ENCODE measurements at regions not wholly inside any gene's neighbourhood (a gene's known extent, or its start where the extent isn't known, plus 50 kb on each side); places are given as distances from the start of the nearest gene placed in this dataset.

DNA sequence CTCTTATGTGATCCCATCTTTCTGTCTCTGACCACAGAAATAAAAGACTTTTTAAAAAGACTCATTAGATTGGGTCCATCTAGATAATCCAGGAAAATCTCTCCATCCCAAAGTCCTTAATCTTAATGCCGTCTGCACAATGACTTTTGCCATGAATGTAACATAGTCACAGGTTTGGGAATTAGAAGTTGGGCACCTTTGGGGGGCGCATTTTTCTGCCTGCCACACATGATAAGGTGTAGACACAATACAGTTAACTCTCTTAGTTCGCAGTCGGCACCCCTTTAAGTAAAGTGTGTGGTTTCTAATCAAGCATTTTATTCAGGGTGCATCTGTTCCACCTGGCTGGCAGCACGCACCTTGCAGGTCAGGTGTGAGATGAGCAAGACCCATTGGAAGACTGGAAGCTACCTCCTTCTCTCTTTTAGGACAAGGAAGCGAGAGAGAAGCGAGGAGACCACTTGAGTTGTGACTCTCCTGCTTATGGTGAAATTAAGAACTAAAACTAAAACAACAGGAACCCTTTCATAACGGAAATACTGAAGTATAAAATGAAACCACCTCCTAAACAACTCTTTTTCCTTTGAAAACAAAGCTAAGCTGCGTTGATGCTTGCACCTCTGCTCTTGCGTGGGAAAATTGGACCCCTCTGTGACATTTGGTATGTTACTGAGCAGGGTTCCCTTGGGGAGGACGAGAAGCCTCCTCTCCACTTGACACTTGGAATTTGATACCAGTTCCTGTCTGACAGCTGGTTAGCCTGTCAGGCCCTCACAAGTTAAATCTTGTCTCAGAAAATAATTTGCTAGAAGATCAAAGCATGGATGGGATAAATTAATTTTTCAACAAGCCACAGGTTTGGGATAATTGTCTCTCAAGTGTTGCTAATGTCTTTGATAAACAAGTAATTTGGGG, 304.6 kb upstream of the DMRT1 start:
- no peak overlapping the region for H3K4me2 ChIP-seq (ENCODE audit: low read length)
- ChIA-PET CTCF (no interaction called here), POLR2A (ENCODE audit: unreplicated experiment) (no interaction called here)
- no peaks in the 10 kb centered on the region for H4K20me1 ChIP-seq (ENCODE audit: low read length)
- ATAC-seq (no peak), DNase-seq (no peak)
- H3K4me1 ChIP-seq (ENCODE audit: insufficient read depth, low read length) = peaks cover 10% of the 10 kb centered on the region
- H2AFZ ChIP-seq (ENCODE audit: low read length) = no peak overlapping the region
- H3K9me3 ChIP-seq (ENCODE audit: low read length) = no peaks in the 10 kb centered on the region
- intact Hi-C loops (cut with micrococcal nuclease) = no loop called here
- H3F3A ChIP-seq (ENCODE audit: low read length, unreplicated experiment) = no peaks in the 10 kb centered on the region
- TF ChIP-seq EZH2phosphoT487 (IDR thresholded peaks at IDR 0.05; ENCODE audit: borderline replicate concordance, low read length) (no peak), EZH2 (IDR thresholded peaks at IDR 0.05; ENCODE audit: low read length, unreplicated experiment) (no peak)
- TF ChIP-seq, protein P1, sequence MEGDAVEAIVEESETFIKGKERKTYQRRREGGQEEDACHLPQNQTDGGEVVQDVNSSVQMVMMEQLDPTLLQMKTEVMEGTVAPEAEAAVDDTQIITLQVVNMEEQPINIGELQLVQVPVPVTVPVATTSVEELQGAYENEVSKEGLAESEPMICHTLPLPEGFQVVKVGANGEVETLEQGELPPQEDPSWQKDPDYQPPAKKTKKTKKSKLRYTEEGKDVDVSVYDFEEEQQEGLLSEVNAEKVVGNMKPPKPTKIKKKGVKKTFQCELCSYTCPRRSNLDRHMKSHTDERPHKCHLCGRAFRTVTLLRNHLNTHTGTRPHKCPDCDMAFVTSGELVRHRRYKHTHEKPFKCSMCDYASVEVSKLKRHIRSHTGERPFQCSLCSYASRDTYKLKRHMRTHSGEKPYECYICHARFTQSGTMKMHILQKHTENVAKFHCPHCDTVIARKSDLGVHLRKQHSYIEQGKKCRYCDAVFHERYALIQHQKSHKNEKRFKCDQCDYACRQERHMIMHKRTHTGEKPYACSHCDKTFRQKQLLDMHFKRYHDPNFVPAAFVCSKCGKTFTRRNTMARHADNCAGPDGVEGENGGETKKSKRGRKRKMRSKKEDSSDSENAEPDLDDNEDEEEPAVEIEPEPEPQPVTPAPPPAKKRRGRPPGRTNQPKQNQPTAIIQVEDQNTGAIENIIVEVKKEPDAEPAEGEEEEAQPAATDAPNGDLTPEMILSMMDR (conservative IDR thresholded peaks at IDR 0.05; ENCODE audit: low read depth, low read length) = no peak
- no peak overlapping the region for H3K27ac ChIP-seq (ENCODE audit: low read length)
- peaks cover 43% of the 10 kb centered on the region for H3K79me2 ChIP-seq (ENCODE audit: low read length)
- no peak overlapping the region for H3K4me3 ChIP-seq (ENCODE audit: low read length)
- no peaks in the 10 kb centered on the region for H3K36me3 ChIP-seq (ENCODE audit: low read depth, low read length)
- H3K9me2 ChIP-seq (replicated peaks; ENCODE audit: low read length) = no peaks in the 10 kb centered on the region
- no peak overlapping the region for H3K9ac ChIP-seq (ENCODE audit: low read length)
- no TSS peak for BruUV-seq (replicated peaks)
- no peaks in the 10 kb centered on the region for H3K27me3 ChIP-seq (ENCODE audit: low read length)

DNA sequence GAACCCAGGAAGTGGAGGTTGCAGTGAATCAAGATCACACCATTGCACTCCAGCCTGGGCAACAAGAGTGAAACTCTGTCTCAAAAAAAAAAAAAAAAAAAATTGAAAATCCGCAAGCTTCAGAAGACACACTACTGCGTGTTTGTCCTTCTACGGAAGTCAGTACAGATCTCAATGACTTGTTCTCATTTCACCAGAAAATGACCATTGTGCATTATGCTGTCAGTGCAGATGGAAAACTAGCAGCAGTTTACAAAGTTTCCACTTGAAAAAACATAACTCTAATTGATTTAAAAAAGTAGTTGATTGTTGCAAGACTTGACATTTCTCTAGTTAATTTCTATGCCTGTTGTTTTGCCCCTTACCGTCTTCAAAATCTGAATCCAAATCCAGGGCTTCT, 298.0 kb upstream of the DMRT1 start:
- BruUV-seq (replicated peaks) = no TSS peak
- no peak overlapping the region for H3K27ac ChIP-seq (ENCODE audit: low read length)
- no peaks in the 10 kb centered on the region for H3K9me2 ChIP-seq (replicated peaks; ENCODE audit: low read length)
- no peak overlapping the region for H3K4me2 ChIP-seq (ENCODE audit: low read length)
- no peaks in the 10 kb centered on the region for H3K36me3 ChIP-seq (ENCODE audit: low read depth, low read length)
- no peaks in the 10 kb centered on the region for H4K20me1 ChIP-seq (ENCODE audit: low read length)
- H3K27me3 ChIP-seq (ENCODE audit: low read length) = no peaks in the 10 kb centered on the region
- POLR2A ChIA-PET (ENCODE audit: unreplicated experiment) = no interaction called here
- H3K4me1 ChIP-seq (ENCODE audit: insufficient read depth, low read length) = no peaks in the 10 kb centered on the region
- intact Hi-C loops (cut with micrococcal nuclease) = no loop called here
- 0 out of 2 replicates have a peak, but pooled peaks cover under 1% of the 10 kb centered on the region for H3K79me2 ChIP-seq (ENCODE audit: low read length)
- CTCF ChIA-PET = no interaction called here
- no peak overlapping the region for H3K9ac ChIP-seq (ENCODE audit: low read length)
- DNase-seq (no peak), ATAC-seq (no peak)
- H2AFZ ChIP-seq (ENCODE audit: low read length) = no peak overlapping the region
- no peaks in the 10 kb centered on the region for H3K9me3 ChIP-seq (ENCODE audit: low read length)
- no peak for TF ChIP-seq EZH2phosphoT487 (IDR thresholded peaks at IDR 0.05; ENCODE audit: borderline replicate concordance, low read length)
- TF ChIP-seq, protein P1 (conservative IDR thresholded peaks at IDR 0.05; ENCODE audit: low read depth, low read length) = no peak
- no peak for TF ChIP-seq EZH2 (IDR thresholded peaks at IDR 0.05; ENCODE audit: low read length, unreplicated experiment)
- no peak overlapping the region for H3K4me3 ChIP-seq (ENCODE audit: low read length)
- H3F3A ChIP-seq (ENCODE audit: low read length, unreplicated experiment) = no peaks in the 10 kb centered on the region

DNA sequence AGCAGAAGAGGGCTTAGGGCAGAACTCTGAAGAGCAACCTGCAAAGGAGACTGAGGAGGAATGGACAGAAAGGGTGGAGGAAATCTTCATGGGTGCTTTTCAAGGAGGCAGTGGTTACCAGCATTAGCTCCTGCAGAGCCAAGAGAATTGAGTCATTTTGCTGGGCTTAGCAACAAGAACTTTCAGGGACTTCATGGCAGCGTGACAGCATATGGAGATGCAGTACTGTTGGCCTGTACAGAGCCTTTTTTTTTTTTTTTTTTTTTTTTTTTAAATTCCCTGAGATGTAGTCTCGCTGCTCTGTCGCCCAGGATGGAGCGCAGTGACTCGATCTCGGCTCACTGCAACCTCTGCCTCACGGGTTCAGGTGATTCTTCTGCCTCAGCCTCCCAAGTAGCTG, 296.0 kb upstream of the DMRT1 start:
- no peak for DNase-seq
- H3K27ac ChIP-seq (ENCODE audit: low read length) = no peak overlapping the region
- ATAC-seq = no peak
- no peak overlapping the region for H2AFZ ChIP-seq (ENCODE audit: low read length)
- BruUV-seq (replicated peaks) = no TSS peak
- H3F3A ChIP-seq (ENCODE audit: low read length, unreplicated experiment) = no peaks in the 10 kb centered on the region
- H3K79me2 ChIP-seq (ENCODE audit: low read length) = no peaks in the 10 kb centered on the region
- no peaks in the 10 kb centered on the region for H3K36me3 ChIP-seq (ENCODE audit: low read depth, low read length)
- H3K27me3 ChIP-seq (ENCODE audit: low read length) = no peaks in the 10 kb centered on the region
- no peaks in the 10 kb centered on the region for H3K9me3 ChIP-seq (ENCODE audit: low read length)
- intact Hi-C loops (cut with micrococcal nuclease) = no loop called here
- no peaks in the 10 kb centered on the region for H3K9me2 ChIP-seq (replicated peaks; ENCODE audit: low read length)
- H3K4me2 ChIP-seq (ENCODE audit: low read length) = no peak overlapping the region
- no peak for TF ChIP-seq EZH2phosphoT487 (IDR thresholded peaks at IDR 0.05; ENCODE audit: borderline replicate concordance, low read length)
- TF ChIP-seq EZH2 (IDR thresholded peaks at IDR 0.05; ENCODE audit: low read length, unreplicated experiment) = no peak
- no peak overlapping the region for H3K9ac ChIP-seq (ENCODE audit: low read length)
- H3K4me3 ChIP-seq (ENCODE audit: low read length) = no peak overlapping the region
- H4K20me1 ChIP-seq (ENCODE audit: low read length) = no peaks in the 10 kb centered on the region
- ChIA-PET CTCF (no interaction called here), POLR2A (ENCODE audit: unreplicated experiment) (no interaction called here)
- no peaks in the 10 kb centered on the region for H3K4me1 ChIP-seq (ENCODE audit: insufficient read depth, low read length)
